ENCODE measurements at regions not wholly inside any gene's neighbourhood (a gene's known extent, or its start where the extent isn't known, plus 50 kb on each side); places are given as distances from the start of the nearest gene placed in this dataset.
"Not testable (repeated sequence)": the region's sequence is repeated elsewhere in the genome, so short reads cannot be mapped to it uniquely, and the experiment has no call there.

- no peak for DNase-seq (ENCODE audit: low read depth in 3 of 3, low spot score in 2 of 3)
These were observed 79.9 kb upstream of the ATP1A1 start for GRCh38 chr1:116292929-116293725.

- no peak for DNase-seq (ENCODE audit: low read depth in 3 of 3, low spot score in 2 of 3)
These were observed 75.4 kb upstream of the ATP1A1 start for GRCh38 chr1:116297495-116298212.

- DNase-seq (ENCODE audit: low read depth in 3 of 3, low spot score in 2 of 3), result not testable (repeated sequence)
These were observed 74.8 kb upstream of the ATP1A1 start for GRCh38 chr1:116298213-116298579.

GRCh38 chr1:116298746-116299145 is 74.3 kb upstream of the ATP1A1 start:
- DNase-seq (ENCODE audit: low read depth in 3 of 3, low spot score in 2 of 3), result no peak

- no peak for DNase-seq (ENCODE audit: low read depth in 3 of 3, low spot score in 2 of 3)
These were observed 73.8 kb upstream of the ATP1A1 start for GRCh38 chr1:116299248-116299647.

GRCh38 chr1:116302281-116302680 is 70.8 kb upstream of the ATP1A1 start:
- DNase-seq (ENCODE audit: low read depth in 3 of 3, low spot score in 2 of 3), result no peak

- no peak for DNase-seq (ENCODE audit: low read depth in 3 of 3, low spot score in 2 of 3)
These were observed 66.9 kb upstream of the ATP1A1 start for GRCh38 chr1:116306102-116306501.

GRCh38 chr1:116306840-116307442 is 66.1 kb upstream of the ATP1A1 start:
- DNase-seq (ENCODE audit: low read depth in 3 of 3, low spot score in 2 of 3), result no peak

- no peak for DNase-seq (ENCODE audit: low read depth in 3 of 3, low spot score in 2 of 3)
These were observed 64.8 kb upstream of the ATP1A1 start for GRCh38 chr1:116308276-116308675.

GRCh38 chr1:116309090-116309870 is 63.8 kb upstream of the ATP1A1 start:
- no peak for DNase-seq (ENCODE audit: low read depth in 3 of 3, low spot score in 2 of 3)

- DNase-seq (ENCODE audit: low read depth in 3 of 3, low spot score in 2 of 3), result no peak
These were observed 62.9 kb upstream of the ATP1A1 start for GRCh38 chr1:116310180-116310579.

- DNase-seq (ENCODE audit: low read depth in 3 of 3, low spot score in 2 of 3), result no peak
These were observed 61.9 kb upstream of the ATP1A1 start for GRCh38 chr1:116311193-116311592.

GRCh38 chr1:116311756-116312680 is 61.0 kb upstream of the ATP1A1 start:
- DNase-seq (ENCODE audit: low read depth in 3 of 3, low spot score in 2 of 3), result no peak

GRCh38 chr1:116312681-116313069 is 60.4 kb upstream of the ATP1A1 start:
- DNase-seq (ENCODE audit: low read depth in 3 of 3, low spot score in 2 of 3), result no peak

GRCh38 chr1:116313776-116314175 is 59.3 kb upstream of the ATP1A1 start:
- no peak for DNase-seq (ENCODE audit: low read depth in 3 of 3, low spot score in 2 of 3)

GRCh38 chr1:116314305-116314919 is 58.6 kb upstream of the ATP1A1 start:
- no peak for DNase-seq (ENCODE audit: low read depth in 3 of 3, low spot score in 2 of 3)

- DNase-seq (ENCODE audit: low read depth in 3 of 3, low spot score in 2 of 3), result no peak
These were observed 56.7 kb upstream of the ATP1A1 start for GRCh38 chr1:116316373-116316772.

- DNase-seq (ENCODE audit: low read depth in 3 of 3, low spot score in 2 of 3), result no peak
These were observed 54.1 kb upstream of the ATP1A1 start for GRCh38 chr1:116318897-116319296.

- DNase-seq (ENCODE audit: low read depth in 3 of 3, low spot score in 2 of 3), result no peak
These were observed 52.2 kb upstream of the ATP1A1 start for GRCh38 chr1:116320874-116321273.

GRCh38 chr1:116321766-116322175 is 51.3 kb upstream of the ATP1A1 start:
- no peak for DNase-seq (ENCODE audit: low read depth in 3 of 3, low spot score in 2 of 3)
